GM21529 (cell line): ENCODE measurements at regions not wholly inside any gene's neighbourhood (a gene's known extent, or its start where the extent isn't known, plus 50 kb on each side); places are given as distances from the start of the nearest gene placed in this dataset.
"Not testable (repeated sequence)": the region's sequence is repeated elsewhere in the genome, so short reads cannot be mapped to it uniquely, and the experiment has no call there.

Experiments used
- ATAC-seq: cut with Tn5 transposase; IDR thresholded peaks from one replicate; pipeline ENCODE4 v1.9.1; 2021; ENCODE audit not compliant: unreplicated experiment

DNA sequence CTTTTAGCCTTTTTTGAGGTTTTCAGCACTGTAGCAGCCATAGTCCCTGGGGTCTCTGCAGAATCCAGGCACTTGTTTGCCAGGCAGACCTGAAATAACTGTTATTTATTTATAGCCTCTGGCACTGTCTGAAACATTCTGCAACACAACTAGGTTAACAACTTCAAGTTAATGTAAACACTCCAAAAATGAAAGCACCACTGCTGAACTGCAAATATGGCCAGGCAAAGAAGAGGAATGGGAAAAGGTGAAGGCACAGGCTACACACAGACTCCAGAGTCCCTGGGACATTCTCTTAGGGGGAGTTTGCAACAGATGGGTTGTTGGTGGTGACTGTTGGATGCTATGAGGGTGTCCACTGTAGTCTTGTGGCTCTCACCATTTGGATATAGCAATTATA, 369.0 kb downstream of the MAT2B start:
- ATAC-seq = no peak

DNA sequence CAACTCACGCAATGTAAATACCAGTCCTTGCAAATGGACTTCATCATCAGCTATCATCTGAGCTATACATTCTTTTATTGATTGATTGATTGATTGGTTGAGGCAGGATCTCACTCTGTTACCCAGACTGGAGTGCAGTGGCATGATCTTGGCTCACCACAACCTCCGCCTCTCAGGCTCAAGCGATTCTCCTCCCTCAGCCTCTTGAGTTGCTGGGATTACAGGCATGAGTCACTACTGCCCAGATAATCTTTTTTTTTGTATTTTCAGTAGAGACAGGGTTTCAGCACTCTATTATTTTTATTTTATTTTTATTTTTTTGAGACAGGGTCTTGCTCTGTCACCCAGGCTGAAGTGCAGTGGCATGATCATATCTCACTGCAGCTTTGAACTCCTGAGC, 369.5 kb downstream of the MAT2B start:
- not testable (repeated sequence) for ATAC-seq

DNA sequence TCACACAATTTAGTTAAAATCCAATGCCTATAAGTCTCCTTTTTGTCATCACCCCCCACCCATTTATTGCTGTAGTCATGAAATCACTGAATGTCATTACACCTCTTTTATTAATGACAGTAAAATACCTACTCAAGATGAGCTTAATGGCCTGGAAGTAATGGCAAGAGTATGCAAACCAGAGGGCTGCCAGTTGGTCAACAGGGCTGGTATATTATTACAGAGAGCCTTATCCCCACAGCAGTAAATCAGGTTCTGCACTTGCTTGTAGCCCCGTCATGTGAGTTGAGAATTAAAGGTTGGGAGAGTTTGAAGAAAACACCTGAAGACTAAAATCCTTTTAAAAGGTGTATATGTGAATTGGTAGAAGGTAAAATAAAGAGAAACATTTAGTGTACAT, 372.4 kb downstream of the MAT2B start:
- ATAC-seq = no peak

DNA sequence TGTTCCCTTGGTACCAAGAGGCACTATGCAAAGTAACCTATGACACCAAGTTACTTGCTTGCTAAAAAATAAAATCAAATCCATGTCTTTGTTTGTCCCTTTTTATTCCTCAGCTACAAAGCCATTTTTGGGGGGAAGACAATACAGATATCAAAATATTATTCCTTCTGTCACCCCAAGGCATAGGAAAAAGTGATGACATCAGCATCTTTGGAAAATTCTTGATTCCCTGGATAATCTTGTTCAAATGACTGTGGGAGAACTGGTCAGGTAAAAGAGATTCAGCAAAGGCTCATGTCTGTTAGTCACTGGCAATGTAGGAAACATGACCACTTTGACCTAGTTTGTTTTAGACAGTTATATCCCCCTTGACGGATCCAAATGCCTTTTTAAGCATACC, 373.1 kb downstream of the MAT2B start:
- ATAC-seq = no peak

DNA sequence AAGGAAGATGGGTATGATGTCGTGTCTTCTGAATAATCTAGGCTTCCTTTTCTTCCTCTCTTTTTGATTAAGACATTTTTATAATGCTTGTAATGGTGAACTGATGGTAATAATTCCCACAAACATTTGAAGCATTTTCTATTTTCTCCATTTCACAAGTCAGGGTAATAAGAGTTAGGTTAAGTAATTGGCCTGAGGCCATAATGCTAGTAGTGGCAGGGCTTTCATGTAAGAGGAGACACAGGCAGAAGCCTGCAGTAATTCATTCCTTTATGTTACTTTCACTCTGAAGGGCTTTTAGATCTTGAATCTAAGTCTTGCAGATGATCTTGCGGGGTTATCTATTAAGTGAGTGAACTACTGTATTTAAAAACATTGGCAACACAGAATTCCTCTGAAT, 374.9 kb downstream of the MAT2B start:
- ATAC-seq = no peak

DNA sequence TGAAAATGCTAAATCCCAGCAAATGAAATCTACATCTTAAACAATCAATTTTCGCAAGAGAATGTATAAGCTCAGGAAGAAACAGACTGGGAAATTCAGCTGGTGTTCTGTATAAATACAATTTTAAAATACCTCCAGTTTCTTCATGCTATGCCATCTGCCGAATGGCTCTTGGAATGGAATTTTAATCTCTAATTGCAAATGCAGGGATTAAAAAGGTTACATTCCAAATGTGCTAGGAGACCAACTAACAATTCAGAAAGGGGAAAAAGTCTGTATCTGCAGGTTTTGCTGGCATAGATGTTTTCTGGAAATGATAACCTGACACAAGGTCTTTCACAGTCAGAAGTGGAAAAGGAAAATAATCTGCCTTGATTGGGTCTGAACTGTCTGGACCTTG, 379.7 kb downstream of the MAT2B start:
- ATAC-seq = no peak

DNA sequence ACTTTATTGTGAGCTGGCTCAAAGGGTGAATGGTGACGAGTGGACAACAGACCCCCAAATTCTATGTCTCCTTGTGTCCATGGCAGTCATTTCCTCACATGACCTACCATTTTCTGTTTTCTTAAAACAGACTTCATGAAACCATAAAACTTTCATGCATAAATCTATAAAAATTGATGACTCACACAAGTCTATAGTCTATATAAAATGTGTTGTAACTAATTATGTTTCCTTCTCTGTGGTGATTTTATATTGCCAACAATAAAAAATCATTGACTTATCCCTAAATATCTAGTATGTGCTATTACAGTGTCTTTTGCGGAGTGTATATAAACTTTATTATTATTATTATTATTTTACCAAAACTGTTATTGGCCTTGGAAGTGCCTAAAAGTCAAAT, 382.4 kb downstream of the MAT2B start:
- no peak for ATAC-seq

DNA sequence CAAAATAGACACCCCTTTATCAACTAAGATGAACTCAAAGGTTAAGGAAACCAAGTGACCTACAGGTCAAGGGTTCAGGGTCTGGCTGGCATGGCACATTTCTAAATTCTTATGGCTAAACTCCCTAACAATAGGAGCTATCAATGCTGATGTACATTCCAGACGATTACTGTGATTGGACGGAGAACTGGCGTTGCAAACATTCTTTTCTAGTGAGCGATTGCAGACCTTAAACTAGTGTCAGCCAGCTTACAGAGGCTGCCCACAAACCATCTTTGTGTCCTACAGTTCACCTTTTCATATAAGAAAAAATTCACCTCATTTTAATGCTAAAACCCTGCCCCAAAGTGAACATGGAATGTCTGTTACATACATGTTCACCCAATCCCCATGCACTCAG, 382.9 kb downstream of the MAT2B start:
- no peak for ATAC-seq

DNA sequence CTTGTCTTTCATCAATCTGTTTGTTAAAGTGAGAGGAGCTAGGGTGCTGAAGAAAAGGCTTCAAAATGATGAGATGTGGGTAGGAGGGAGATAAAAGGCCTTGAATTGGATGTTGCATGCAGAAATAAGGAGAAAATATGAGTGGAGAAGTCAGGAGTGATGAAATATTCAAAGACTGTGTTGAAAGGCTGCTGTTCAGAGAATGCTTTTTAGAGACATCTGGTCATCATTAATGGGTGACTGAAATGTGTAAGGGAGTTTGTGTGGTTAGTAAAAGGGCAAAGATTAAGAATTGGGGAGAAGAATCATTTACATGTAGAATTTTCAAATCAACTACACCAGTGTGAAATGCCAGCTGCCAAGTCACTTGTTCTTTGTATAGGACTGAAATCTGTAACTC, 383.9 kb downstream of the MAT2B start:
- no peak for ATAC-seq

DNA sequence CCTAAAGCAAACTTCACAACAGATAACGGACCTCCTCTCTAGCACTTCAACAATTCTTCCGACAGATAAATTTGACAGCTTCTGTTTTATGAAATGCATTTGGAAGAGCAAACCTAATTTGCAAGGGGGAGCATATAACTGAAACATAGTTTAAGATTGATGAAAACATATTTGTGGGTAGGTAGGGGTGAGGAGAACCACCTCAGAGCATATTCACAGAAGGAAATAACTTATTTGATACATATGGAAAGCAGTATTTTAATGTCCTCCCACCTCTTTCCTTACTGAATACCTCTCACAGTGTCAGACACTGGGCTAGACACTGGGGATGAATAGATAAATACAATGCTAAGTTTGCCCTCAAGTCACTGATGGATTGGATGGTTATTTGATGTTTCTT, 384.8 kb downstream of the MAT2B start:
- ATAC-seq = no peak

DNA sequence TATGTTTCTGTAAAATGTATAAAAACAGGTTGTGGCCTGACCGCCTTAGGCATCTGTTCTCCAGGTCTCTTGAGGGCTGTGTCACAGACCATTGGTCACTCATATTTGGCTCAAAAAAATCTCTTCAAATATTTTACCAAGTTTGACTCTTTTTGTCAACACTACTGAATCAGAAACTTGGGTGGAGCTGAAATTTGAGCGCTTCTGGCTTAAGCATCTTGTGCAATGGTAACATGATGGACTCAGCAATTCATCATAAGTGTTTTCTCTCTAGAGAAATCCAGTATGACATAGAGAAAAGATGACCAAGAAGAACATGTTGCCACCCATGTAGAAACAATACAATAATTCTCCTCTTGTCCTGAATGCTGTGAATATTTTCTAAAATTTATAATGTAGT, 387.9 kb downstream of the MAT2B start:
- no peak for ATAC-seq

DNA sequence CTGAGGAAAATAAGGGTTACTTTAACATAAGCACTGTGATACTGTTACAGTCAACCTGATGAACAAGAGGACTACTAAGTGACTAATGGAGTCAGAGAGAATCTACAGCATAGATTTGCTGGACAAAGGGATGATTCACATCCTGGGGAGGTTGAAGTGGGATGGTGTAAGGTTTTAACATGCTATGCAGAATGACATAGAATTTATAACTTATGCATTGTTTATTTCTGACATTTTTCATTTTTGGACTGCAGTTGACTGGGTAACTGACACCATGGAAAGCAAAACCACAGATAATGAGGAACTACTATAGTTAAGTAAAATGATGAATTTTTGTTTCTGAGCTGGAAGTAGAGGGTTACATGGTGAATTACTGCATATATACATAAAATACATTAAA, 389.2 kb downstream of the MAT2B start:
- ATAC-seq = no peak

DNA sequence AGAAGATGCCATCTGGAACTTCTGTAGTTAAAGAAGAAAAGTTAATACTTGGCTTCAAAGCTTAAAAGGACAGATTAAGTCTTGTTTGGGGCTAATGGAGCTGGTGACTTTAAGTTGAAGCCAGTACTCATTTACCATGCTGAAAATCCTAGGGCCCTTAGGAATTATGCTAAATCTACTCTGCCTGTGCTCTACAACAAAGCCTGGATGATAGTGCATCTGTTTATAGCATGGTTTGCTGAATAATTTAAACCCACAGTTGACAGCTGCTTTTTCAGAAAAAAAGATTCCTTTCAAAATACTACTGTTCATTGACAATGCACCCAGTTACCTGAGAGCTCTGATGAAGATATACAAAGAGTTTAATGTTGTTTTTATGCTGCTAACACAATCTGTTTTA, 393.5 kb downstream of the MAT2B start:
- ATAC-seq = no peak

DNA sequence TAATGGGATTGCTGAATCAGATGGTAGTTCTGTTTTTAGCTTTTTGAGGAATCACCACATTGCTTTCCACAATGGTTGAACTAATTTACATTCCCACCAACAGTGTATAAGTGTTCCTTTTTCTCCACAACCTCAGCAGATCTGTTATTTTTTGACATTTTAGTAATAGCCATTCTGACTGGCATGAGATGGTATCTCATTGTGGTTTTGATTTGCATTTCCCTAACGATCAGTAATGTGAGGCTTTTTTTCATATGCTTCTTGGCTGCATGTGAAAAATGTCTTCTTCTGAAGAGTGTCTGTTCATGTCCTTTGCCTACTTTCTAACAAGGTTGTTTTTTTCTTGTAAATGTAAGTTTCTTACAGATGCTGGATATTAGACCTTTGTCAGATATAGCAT, 402.4 kb downstream of the MAT2B start:
- ATAC-seq = not testable (repeated sequence)

DNA sequence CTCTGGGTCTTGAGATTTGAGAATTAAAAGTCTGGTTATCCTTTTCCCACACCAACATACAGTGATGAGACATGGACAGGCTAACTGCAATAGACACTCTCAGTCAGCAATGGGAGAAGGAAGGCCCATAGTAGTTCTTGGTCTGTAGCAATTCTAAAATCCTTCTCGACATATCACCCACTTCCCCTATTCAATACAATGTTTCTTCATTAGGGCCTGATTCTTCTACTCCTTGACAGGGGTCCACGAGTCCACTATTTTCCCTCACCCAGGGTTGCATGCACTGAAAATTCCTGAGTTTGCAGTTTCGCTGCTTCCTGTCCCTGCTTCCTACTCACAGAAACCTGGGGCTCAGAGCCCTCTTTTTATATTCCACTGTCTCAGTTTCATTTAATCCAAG, 402.8 kb downstream of the MAT2B start:
- ATAC-seq = no peak

DNA sequence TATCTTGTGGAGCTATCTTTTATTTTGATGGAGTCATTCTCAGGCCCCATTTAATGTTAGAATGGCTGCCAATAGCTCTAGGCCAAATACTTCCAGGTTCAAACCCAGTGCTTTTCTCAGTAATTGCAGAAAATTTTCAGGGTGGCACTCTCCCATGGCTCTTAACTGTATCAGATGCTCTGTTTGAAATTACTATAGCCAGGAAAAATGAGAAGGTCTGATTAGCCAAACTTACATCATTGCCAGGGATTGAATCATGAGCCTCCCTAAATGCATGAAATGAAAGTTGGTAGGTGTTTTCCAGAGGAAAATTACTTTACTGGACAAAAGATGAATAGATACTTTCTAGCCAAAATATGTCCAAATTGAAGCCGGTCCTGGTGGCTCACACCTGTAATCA, 404.8 kb downstream of the MAT2B start:
- ATAC-seq = no peak

DNA sequence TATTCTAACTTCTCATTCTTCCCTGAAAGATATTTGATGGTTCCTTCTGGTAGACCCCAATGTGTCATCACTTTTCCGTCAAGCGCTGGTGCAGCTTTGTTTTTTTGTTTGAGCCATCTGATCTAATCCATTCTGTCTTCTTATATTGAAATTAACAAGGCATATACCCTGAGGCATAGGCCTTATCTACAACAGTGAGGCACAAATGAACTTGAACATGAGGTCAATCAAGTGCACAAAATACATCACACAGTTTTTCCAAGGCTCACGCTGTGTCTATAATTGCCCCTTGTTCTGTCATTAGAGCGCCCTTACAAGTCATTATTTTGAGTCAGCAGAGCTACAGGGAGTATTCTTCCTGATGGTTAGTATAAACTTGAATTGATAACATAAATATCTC, 406.6 kb downstream of the MAT2B start:
- no peak for ATAC-seq

DNA sequence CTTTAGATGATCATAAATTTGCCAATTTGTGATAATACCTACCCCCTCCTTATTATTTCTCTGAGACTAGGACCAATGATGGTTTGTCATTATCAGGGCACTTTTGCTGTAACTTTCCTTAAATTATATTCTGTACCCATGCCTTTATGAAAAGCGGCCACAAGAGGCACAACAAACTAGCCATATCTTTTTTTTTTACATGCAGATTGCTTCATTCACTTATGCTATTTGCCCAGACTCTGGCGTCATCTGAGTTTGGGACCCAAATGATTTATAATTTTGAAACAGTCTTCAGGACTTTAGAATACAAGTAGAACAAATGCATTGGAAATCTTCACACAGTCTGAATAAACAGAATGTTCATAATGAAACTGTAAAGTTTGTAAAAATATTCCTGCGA, 408.1 kb downstream of the MAT2B start:
- ATAC-seq = no peak

DNA sequence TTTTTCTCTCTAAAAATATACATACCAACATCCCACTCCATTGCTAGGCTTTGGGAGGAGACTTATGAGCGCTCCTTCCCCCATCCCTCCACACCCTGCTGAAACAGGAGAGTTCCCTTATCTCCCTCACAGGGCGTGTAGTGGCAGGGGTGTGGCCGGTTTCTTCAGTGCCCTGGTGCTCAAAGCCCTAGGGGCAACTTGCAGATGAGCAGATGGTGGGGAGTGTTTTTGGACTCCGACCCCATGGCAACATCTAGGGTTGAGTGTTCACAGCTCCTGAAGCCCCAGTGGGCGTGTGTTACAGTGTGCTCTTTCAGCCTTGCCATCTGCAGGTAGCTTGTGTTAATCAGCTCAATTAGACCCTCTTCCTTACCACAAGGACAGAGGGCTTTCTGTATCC, 409.5 kb downstream of the MAT2B start:
- peak; percentile 34 for ATAC-seq

DNA sequence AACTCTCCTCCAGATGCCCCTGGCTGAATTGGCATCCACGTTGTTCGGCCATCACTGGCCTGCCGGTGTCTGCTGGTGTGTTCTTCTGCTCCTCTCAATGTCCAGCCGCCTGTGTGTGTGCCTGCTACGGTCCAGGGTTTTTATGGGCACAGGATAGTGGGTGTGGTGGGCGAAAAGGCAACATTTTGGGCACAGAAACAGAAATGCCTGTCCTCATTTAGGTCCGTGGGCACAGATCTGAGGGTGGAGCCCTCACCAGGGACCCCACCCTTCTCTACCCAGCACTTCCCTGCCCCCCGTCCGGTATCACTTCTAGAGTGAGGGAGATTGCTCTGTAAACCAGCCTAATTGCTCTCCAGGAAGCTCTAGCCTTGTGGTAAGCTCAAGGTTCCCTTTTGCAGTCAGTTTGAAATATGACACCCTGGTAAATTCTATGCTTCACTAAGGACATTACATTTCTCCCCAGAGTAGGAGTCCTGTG, 410.1 kb downstream of the MAT2B start:
- ATAC-seq = peak; percentile 75

DNA sequence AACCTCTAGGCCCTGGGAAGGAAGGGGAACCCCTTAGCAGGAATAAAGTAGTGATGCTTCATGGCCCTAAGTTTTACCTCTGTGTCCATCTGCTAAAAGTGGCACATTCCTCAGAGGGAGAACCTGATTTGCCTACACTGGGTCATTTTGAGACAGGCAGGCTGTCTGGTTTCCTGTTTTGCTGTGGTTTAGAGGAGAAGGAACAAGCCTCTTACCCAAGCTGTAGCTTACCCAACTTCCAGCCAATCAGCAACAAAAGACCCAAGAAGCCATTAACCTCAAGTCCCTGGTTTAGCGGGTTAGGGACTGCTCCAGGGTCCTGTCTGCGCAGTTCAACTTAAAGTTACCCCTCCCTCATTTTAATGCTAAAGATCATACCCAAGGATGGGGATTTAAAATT, 411.0 kb downstream of the MAT2B start:
- peak; percentile 84 for ATAC-seq

DNA sequence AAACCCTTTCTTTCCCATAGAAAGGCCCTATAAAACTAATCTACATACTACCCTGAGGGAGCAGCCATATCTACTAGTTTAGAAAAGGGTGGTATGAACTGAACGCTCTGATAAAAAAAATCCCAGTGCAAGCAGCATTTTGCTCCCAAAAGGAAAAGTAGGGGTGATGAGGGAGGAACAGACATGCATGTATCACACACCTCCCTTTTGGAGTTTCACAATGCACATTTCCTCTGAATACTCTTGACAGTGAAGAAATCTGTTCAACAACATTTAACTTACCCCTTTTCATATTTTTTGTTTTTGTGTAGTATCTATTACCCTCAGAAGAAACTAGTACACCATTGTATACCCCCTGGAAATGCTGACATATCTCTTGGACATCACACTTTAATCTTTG, 411.4 kb downstream of the MAT2B start:
- no peak for ATAC-seq

DNA sequence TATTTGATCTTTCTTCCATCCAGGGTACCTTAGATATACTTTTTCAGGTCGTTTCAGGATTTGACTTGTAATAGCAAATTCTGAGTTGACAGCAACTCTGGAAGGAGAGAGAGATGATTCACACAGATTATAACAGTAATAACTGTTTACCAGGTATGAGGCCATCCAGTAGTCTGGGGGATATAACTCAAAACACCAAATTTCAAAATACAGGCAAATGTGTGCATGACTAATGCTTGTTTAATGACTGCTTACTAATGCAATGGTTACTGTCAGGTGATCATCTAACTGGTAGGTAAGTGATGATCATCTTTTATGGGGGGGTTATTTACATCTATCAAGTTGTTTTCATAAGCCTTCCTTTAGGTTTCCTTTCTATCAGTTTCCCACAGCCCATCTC, 412.3 kb downstream of the MAT2B start:
- ATAC-seq = no peak

DNA sequence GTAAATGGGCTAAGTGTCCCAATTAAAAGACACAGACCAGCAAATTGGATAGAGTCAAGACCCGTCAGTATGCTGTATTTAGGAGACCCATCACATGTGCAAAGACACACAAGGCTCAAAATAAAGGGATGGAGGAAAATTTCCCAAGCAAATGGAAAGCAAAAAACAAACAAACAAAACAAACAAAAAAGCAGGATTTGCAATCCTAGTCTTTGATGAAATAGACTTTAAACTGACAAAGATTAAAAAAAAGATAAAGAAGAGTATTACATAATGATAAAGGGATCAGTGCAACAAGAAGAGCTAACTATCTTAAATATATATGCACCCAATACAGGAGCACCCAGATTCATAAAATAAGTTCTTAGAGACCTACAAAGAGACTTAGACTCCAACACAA, 429.6 kb downstream of the MAT2B start:
- ATAC-seq = not testable (repeated sequence)
